ENCODE measurements at regions not wholly inside any gene's neighbourhood (a gene's known extent, or its start where the extent isn't known, plus 50 kb on each side); places are given as distances from the start of the nearest gene placed in this dataset.

GRCh38 chr7:89776980-89777379 is 377.3 kb upstream of the STEAP1 start:
- FAIRE-seq: no peak
- Histone ChIP-seq H3K36me3 (no peaks in the 10 kb centered on the region), H3K27me3 (no peaks in the 10 kb centered on the region), H3K9me3 (no peaks in the 10 kb centered on the region), H3K4me1 (no peaks in the 10 kb centered on the region), H3K4me3 (no peak overlapping the region), H3K27ac (no peak overlapping the region)
- WGBS, 2 donors: 87 to 90% methylated on average over 2 of the region's 2 CpGs
- TF ChIP-seq CTCF (IDR thresholded peaks at IDR 0.05): no peak
- intact Hi-C loops (cut with DNase I): no loop called here
- no peak for DNase-seq
- no peak for ATAC-seq

- Histone ChIP-seq H3K27me3 (no peaks in the 10 kb centered on the region), H3K27ac (no peak overlapping the region), H3K4me3 (no peak overlapping the region), H3K36me3 (no peaks in the 10 kb centered on the region), H3K9me3 (no peaks in the 10 kb centered on the region), H3K4me1 (no peaks in the 10 kb centered on the region)
- no peak for ATAC-seq
- intact Hi-C loops (cut with DNase I): no loop called here
- no peak for FAIRE-seq
- no peak for DNase-seq
- TF ChIP-seq CTCF (IDR thresholded peaks at IDR 0.05): no peak
These were observed 376.8 kb upstream of the STEAP1 start for GRCh38 chr7:89777499-89777898.

- Histone ChIP-seq H3K4me1 (no peaks in the 10 kb centered on the region), H3K9me3 (no peaks in the 10 kb centered on the region), H3K36me3 (no peaks in the 10 kb centered on the region), H3K27ac (no peak overlapping the region), H3K4me3 (no peak overlapping the region), H3K27me3 (no peaks in the 10 kb centered on the region)
- ATAC-seq: no peak
- DNase-seq: no peak
- TF ChIP-seq CTCF (IDR thresholded peaks at IDR 0.05): no peak
- FAIRE-seq: no peak
- WGBS, 2 donors: 56 to 61% methylated on average over 4 of the region's 4 CpGs
- intact Hi-C loops (cut with DNase I): no loop called here
These were observed 374.0 kb upstream of the STEAP1 start for GRCh38 chr7:89780291-89780690.

GRCh38 chr7:89796481-89796880 is 357.8 kb upstream of the STEAP1 start:
- no peaks in the 10 kb centered on the region for H3K36me3 ChIP-seq
- ATAC-seq (no peak), FAIRE-seq (no peak), DNase-seq (no peak)
- H3K4me3 ChIP-seq: no peak overlapping the region
- no peaks in the 10 kb centered on the region for H3K27me3 ChIP-seq
- H3K27ac ChIP-seq: no peak overlapping the region
- H3K4me1 ChIP-seq: no peaks in the 10 kb centered on the region
- intact Hi-C loops (cut with DNase I): no loop called here
- H3K9me3 ChIP-seq: no peaks in the 10 kb centered on the region
- 51 to 76% methylated on average over 2 of the region's 2 CpGs for WGBS, 2 donors
- no peak for TF ChIP-seq CTCF (IDR thresholded peaks at IDR 0.05)

GRCh38 chr7:89797965-89798598 is 356.2 kb upstream of the STEAP1 start:
- no peak for TF ChIP-seq CTCF (IDR thresholded peaks at IDR 0.05)
- no peaks in the 10 kb centered on the region for H3K27me3 ChIP-seq
- 65 to 73% methylated on average over 3 of the region's 3 CpGs for WGBS, 2 donors
- no peak overlapping the region for H3K4me3 ChIP-seq
- ATAC-seq: no peak
- no peaks in the 10 kb centered on the region for H3K9me3 ChIP-seq
- FAIRE-seq: no peak
- DNase-seq: peak in 1 of 6 donors; percentile 25
- no peak overlapping the region for H3K27ac ChIP-seq
- H3K4me1 ChIP-seq: no peaks in the 10 kb centered on the region
- intact Hi-C loops (cut with DNase I): no loop called here
- H3K36me3 ChIP-seq: no peaks in the 10 kb centered on the region
